NCI-H1436 treated with DMSO at 0.1 percent for 48 hours (cell line): ENCODE measurements at regions not wholly inside any gene's neighbourhood (a gene's known extent, or its start where the extent isn't known, plus 50 kb on each side); places are given as distances from the start of the nearest gene placed in this dataset.
"Not testable (repeated sequence)": the region's sequence is repeated elsewhere in the genome, so short reads cannot be mapped to it uniquely, and the experiment has no call there.

ENCODE experiments used
- DNase-seq: peaks from one replicate; lab custom pipeline; 2025; lab: John Stamatoyannopoulos, UW

DNA sequence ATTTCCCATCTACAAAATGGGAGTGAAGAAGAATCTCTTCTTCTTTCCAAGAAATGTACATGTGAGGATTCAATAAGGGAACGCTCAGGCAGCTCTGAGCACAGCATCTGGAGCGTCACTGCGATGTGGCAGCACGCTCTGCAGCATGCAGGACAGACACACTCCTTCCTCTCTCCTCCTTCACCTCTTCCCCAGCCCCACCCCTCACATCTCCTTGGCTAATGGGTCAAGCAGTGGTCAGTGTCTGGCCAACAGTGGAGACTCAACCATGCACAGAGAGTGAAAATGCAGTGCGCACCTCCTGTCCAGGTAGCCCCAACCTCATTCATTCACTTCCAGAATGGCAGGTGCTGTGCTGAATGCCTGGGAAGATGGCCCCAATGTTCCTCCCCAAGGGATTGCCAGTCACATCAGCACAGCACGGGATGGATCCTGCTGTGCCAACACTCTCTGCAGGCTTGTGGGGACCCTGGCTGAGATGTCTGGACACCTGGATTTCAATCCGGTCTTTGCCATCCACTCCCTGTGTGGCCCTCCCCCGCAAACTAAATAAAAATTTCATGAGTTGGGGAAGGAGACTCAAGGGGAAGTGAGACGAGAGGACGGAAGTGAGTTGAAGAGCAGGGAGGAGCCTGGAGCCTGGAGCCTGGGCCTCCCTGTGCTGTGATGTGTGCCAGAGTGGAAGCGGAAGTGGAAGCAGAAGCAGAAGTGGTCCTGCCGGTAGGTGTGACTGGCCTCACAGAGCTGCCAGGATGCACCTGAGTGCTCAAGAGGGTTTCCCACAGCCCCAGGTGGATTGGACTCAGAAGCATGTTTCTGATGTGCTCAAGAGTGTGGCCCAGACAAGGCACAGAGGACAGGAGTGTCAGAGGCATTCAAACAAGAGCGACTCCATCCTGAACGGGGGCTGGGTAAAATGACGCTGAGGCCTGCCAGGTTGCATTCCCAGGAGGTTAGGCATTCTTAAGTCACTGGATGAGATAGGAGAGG is 163.9 kb downstream of the SMAD6 start:
- DNase-seq: no peak

DNA sequence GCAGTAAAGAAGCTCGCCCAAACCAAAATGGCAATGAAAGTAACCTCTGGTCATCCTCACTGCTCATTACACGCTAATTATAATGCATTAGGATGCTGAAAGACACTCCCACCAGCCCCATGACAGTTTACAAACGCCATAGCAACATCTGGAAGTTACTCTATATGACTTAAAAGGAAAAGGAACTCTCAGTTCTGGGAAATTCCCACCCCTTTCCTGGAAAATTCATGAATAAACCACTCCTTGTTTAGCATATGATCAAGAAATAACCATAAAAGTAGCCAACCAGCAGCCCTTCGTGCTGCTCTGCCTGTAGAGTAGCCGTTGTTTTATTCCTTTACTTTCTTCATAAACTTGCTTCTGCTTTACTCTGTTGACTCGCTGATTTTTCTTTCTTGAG is 164.6 kb downstream of the SMAD6 start:
- DNase-seq: no peak

DNA sequence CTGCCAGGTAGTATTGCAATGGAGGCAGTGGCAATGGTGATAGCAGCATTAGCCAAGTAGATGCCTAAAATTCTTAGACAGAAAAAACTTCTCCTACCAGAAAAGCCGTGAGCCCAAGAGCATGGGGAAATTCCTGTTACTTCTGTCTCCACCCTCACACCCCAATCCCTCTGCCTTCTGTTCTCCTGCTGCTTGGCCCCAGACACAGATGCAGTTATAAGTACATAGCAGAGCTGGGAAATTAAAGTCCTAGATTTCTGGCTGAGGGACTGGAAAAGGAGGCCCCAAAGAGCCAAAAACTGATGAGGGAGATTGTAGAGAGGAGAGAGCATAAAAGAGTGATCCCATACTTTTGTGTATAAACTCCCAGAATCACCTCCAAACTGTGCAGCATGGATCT is 166.9 kb downstream of the SMAD6 start:
- DNase-seq: no peak

DNA sequence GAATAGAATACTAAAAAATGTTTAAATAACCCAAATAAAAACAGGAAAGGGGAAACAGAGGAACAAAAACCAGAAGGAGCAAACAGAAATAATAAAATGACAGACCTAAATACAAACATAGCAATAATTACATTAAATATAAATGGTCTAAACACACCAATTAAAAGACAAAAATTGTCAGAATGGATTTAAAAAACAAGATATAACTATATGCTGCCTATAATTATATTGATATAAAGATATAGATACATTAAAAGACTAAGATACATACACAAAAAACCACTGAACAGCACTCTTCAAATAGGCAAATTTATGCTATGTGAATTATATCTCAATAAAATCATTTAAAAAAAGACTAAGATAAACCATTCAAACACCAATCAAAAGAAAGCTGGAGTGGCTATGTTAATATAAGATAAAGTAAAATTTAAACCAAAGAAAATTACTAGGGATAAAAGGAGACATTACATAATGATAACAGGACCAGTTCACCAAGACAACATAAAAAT is 168.9 kb downstream of the SMAD6 start:
- DNase-seq: no peak

DNA sequence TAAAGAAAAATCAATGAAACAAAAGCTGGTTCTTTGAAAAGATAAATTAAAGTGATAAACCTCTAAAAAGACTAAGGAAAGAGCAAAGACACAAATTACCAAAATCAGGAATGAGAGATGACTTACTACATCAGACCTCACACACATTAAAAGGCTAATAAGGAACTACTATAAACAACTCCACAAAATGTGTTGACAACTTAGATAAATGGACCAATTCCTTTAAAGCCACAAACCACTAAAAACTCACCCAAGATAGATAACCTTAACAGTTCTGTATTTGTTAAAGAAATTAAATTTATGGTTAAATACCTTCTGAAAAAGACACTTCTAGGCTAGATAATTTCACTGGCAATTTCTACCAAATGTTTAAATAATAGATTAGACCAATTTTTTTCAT is 170.4 kb downstream of the SMAD6 start:
- no peak for DNase-seq

DNA sequence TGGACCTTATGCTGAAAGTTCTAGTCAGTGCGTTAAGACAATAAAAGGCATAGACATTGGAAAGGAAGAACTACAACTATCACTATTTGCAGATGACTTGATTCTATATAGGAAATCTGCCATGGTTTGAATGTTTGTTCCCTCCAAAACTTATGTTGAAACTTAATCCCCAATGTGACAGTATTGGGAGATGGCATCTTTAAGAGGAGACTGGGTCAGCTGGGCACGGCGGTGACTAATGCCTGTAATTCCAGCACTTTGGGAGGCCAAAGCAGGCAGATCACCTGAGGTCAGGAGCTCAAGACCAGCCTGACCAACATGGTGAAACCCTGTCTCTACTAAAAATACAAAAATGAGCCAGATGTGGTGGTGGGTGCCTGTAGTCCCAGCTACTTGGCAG is 171.3 kb downstream of the SMAD6 start:
- DNase-seq: not testable (repeated sequence)

DNA sequence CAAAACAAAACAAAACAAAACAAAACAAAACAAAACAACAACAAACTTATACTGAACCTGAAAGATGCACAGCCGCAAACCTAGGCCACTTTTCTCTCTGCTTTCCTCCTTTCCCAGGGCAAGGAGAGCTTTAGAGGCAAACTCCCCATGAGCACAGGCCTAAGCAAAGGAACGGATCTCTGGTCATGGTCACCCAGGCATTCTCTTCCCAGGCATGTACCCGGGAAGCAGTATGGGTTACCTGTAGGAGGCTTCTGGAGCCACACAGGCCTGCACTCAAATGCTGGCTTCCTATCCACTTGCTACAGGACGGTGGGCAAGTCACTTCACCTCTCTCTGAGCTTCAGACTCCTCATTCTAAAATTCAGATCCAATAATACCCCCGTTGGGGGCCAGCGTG is 171.8 kb downstream of the SMAD6 start:
- DNase-seq: no peak

DNA sequence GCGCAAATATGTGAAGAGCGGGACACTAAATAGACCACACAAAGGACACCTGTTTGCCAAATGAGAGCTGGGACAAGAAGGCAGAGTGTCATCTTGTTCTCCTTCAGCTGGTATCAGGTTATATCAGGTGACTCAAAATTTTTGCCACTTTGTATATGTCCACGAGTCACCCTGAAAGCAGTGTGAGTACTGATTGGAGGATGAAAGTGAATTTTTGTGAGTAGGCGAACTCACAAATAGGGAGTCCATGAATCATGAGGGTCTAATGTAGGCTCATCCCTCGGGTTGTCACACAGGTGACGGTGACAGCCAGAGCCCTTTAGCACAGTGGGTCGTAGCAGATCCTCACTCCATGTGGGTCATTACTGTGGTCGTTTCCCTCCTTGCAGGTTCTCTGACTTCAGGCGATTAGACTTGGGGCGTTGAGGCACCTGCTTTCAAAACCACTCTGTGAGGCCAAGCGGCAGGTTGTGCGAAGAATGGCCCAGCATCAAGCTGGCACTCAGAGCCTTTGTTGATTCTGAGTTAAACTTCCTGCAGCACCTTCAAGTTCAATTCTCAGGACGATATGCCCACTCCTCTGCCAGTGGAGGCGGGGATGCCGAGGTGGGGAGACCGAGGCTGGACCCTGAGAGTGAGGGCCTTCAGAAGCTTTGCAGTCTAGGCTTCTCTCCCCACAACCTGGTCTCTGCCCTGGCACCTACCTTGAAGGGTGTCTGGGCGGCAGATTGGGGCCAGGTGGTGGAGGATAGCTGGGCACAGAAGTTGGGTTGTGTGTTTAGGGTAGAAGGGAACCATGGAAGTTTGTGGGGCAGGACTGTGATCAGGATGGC is 173.8 kb downstream of the SMAD6 start:
- DNase-seq: no peak

DNA sequence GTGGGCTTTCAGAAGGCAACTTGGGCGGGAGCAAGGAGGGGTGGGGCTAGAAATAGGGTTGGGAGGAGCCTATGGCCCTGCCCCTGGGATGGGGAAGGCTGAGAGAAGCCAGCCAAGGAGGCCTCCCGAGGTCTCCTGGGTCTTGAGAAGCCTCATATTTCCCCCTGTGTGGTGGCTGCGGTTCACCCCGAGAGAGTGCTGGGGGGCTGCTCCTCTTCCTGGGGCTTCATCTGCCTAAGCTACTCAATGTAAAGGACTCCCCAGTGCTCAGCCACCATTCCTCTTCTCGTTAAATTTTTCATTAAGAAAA is 174.3 kb downstream of the SMAD6 start:
- no peak for DNase-seq

DNA sequence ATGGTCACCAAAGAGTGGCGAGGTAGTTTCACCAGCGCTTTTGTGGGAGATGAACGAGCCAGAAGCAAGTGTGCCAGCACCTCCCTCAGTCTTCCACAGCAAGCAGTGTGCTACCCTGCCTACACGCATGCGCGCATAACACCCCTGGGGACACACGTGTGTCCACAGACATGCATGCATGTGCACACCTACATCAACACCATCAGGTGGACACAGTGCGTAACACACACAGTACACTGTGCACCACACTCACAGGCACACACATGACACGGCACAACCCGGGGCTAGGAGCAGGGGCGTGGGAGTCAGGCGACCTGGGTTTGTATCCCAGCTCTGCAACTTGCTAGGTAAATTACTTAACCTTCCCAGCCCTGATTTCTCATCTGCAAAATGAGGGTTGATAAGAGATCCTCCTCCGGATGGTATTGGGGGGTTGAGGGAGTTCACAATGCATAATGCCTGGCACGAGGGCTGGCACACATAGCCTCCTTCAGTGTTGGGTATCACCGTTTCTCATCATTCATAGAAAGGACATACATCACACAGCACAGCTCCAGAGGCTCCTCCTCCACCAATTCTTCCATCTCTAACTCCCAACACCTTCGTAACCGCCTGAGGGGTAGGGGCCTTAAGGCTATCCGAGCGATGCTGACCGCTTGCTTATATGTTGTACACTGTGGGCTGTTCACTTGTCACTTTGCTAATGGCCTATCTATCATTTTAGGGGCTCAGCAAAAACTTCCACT is 174.9 kb downstream of the SMAD6 start:
- DNase-seq: no peak

DNA sequence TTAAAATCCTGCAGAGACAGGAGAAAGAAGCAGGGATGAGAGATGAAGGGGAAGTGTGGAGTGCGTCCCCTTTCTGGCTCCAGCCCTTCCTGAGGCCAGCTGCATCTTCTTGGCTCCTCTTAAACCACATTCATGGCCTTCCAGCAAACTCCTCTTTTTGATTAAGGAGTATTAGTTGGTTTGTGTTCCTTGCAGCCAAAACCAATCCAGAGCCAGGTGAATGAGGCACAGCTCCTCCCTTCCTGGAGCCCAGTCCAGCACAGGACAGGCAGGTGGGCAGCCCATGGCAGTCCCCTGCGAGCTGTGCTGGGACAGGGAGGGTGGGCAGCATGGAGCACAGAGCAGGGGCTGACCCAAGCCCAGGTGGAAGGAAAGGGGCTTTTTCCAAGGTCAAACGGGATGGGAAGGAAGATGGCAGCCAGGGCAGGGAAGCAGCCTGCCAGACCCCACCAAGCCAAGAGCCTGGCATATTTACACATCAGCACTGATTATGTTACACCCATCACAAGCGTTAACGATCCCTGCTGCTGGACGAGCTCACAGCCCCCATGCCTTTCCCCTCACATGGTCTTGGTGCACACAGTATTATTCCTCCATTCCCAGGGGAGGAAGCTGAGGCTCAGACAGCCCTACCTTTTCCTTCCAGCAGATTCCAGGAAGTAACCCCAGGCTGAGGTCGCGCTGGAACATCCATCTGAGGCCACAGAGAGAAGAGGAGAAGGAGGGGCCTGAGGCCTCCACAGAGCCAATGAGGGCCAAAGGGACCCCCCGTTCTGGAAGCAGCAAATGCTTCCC is 175.6 kb downstream of the SMAD6 start:
- no peak for DNase-seq

DNA sequence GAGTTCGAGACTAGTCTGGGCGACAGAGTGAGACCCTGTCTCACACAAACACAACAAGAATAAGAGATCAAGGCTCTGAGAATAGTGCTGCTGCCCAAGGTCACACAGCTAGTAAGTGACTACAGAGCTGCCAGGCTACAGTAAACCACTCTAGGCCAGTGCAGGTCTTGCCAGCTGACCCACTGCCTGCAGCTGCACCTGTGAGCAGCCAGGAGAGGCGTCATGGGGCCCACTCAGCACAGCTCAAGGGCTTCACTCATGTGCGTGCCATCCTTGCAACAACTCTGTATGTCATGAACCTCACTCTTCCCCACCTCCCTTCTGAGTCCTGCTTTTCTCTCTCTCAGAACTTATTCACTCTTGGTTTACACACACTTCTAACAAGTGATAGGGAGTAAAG is 176.7 kb downstream of the SMAD6 start:
- no peak for DNase-seq

DNA sequence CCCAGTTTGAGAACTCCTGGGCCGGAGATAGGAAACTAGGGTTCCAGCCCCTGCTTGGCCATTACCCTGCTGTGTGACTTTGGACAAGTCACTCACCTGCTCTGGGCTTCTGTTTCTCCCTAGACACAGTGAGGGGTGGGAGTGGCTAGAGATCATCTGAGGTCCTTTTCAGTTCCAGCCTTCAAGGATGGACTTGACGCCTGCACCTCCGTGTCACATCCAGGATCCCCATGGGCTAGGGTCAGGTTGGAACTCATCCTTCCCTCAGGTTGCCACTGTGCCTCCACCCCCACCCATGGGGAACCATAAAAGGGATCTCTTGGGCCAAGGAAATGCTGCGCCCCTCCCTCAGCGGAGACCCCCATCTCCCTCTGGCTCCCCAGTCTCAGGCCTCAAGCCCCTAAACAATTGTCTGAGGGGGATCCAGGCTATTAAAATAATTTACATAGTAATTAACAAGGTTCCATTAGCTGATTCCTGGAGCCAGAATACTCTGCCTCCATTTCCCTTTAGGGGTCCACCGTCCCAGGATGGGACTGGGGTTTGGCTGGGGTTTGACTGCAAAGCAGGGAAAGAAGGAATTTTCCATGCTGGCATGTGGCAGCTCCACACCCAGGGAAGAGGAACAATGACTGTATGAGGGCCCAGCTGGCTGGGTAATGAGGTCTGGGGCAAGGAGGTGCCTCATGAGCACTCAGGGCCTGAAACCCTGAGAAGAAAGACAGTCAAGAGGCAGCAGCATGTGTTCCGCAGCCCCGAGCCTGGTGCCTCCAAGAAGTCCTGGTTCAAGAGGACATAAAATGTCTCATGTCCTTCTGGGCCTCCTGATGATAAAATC is 177.7 kb downstream of the SMAD6 start:
- DNase-seq: no peak

DNA sequence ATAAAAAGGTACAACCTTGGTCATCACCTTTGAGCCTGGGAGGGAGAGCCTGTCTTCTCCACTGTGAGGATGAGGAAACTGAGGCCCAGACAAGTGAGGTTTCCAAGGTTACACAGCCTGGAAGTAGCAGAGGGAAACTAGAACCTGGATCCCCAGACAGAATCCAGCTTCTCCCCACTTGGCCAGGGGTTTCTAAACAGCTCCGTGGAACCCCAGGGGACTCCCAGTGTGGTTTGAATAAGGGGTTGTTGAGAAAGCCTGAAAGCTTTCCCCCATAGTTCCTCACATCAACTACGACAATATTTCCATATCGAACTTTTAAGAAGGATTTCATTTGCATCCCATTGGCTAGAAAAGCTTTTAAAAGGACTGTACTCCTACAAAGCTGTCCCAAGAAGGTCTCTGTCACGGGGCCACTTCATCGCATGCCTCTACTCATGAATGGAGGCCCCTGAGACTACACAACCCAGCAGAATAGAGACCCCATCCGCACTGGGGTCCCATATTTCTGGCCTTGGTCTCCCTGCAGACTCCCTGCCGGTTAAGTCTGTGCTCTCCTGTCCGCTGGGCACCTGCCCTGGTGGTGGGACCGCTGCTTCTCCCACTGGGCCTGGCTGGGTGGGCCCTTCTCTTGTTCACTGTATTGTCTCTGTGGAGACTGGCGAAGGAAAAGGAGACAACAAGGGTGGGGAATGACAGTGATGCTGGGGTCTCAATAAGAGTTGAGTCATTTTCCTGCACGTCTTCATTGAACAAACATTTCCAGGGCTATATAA is 178.5 kb downstream of the SMAD6 start:
- DNase-seq: no peak

DNA sequence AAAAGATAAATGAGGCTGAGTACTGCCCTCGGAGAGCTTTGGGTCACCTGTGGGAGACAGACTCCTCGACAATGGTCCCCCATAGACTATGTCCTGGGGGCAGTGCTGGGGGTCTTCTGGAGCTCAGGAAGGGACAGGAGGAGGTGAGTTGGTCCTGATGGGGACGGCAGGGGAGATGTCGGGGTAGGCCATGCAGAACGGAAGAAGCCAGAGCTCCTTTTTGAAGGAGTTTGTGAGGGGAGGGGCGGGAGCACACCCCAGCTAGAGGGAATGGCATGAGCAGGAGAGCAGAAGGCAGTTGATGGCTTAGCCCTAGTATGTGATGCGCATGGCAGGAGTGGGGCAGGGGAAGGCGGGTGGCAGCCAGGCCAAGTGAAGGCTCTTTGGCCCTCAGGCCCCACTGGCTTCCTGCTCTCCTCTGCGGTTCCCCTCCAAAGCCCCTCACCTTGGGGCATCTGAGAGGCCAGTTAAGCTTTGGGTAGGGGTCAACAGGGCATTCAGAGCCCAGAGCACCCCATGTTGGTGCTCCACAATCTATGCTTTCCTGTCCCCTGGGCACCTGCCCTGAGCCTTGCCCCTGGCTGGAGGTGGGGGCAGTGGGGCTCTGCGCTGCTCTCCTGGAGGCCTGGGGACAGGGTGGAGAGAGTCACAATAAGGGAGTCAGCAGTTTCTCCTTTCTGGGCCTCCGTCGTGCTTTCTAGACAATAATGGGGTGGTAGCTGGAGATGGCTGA is 179.3 kb downstream of the SMAD6 start:
- no peak for DNase-seq

DNA sequence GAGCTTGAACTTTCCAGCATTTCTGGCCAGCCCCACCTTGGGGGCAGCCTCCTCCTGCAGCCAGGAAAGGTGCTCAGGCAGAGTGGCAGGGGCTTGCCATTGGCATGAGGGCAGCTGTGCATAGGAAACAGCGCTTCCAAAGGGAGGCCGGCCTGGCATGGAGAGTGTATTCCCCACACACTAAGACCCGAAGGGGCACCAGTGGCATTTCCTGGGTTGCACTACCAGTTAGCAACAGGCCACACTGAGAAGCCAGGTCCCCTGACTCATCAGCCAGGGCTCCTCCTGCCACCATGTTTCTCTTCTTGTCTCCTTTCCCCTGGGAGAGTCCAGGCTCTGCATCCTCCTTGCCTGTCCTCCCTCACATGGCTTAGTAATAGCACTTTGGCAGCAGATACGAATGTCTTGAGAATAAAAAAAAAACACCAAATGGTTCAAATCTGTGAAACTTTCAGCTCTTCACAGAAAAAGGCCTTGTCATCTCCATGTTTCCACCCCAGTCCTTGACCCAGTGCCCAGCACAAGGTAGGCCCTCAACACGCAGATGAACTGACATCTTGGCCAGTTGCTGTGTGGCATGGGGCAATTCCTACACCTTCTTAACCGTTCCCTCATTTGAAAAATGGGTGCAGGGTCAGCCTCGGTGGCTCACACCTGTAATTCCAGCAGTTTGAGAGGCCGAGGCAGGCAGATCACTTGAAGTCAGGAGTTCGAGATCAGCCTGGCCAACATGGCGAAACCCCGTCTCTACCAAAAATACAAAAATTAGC is 180.4 kb downstream of the SMAD6 start:
- DNase-seq: no peak

DNA sequence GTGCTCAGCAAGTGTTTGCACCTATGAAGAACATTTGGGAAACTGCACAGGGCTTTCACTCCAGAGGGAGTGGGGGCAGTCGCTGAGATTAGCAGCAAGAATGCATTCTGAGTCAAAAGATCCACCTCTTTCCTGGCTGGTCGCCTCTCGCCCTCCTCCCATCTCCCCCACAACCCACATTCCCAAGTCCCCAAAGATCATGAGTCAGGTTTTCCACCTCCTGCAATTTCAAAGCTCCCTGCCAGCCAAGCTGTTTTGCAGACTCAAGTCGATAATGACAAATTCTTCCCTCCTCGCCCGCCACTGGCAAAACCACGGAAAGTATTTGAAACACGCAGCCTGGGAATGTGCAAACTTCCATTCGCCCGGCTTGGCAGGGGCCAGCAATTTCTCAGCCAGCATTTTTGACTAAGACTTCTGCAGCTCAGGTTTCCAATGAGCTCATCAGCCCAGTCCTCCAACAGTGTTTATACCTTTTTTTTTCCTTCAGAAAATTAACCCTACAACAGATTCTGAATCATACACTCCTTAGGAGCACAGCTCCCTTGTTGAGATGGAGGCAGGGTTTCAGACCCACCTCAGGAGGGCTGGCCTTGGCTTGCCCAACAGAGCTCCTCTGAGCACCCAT is 181.4 kb downstream of the SMAD6 start:
- no peak for DNase-seq

DNA sequence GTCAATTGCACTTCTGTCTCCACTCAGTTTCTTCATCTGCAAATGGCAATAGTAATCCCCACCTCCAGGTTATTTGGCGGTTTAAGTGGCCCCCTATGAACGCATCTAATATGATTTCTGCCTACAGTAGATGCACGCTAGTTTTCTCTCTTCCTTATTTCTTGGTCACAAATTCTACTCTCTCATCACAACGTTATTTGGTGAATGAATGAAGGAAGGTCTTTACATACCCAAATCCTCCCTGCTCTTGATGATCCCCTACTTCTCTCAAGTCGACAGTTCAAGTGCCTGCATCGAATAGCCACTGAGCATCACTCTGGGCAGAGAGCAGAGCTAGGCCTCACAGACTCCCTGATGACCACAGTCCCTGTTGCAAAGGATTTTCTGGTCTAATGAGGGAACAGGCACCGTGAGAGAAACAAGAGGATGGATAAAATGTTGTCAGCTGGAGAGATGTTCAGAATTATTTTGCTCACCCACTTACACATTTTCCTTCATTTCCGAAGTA is 181.2 kb upstream of the SMAD3 start:
- DNase-seq: no peak
